ACC112 (cell line): ENCODE measurements at regions not wholly inside any gene's neighbourhood (a gene's known extent, or its start where the extent isn't known, plus 50 kb on each side); places are given as distances from the start of the nearest gene placed in this dataset.

ENCODE experiments used
- H2AFZ ChIP-seq: fragments of 200-600 bp; sonication (generic); one replicate; pipeline ENCODE4 v1.6.0; 2017; ENCODE audit warnings: antibody characterized with exemption, low read length; ENCODE audit not compliant: unreplicated experiment
- H3K27ac ChIP-seq: fragments of 200-600 bp; sonication (generic); 2 replicates; pipeline ENCODE4 v1.5.1; 2014; ENCODE audit warnings: low read depth, mild to moderate bottlenecking, antibody characterized with exemption, low read length, moderate library complexity
- H3K27me3 ChIP-seq: fragments of 200-600 bp; sonication (generic); 2 replicates; pipeline ENCODE4 v1.6.1; 2014; ENCODE audit warnings: mild to moderate bottlenecking, antibody characterized with exemption, low read length, moderate library complexity, mixed read lengths; ENCODE audit not compliant: insufficient read depth
- H3K36me3 ChIP-seq: fragments of 200-600 bp; sonication (generic); 2 replicates; pipeline ENCODE4 v1.6.1; 2016; ENCODE audit warnings: mild to moderate bottlenecking, antibody characterized with exemption, low read length, moderate library complexity, mixed read lengths; ENCODE audit not compliant: insufficient read depth
- H3K4me1 ChIP-seq: fragments of 200-600 bp; sonication (generic); one replicate; pipeline ENCODE4 v1.6.1; 2016; ENCODE audit warnings: low read length, mixed read lengths; ENCODE audit not compliant: insufficient read depth, unreplicated experiment, control insufficient read depth
- H3K4me3 ChIP-seq: fragments of 200-600 bp; sonication (generic); 2 replicates; pipeline ENCODE4 v1.5.1; 2014; ENCODE audit warnings: mild to moderate bottlenecking, low read depth, low read length
- H3K79me2 ChIP-seq: fragments of 200-600 bp; sonication (generic); one replicate; pipeline ENCODE4 v1.6.0; 2016; ENCODE audit warnings: low read length; ENCODE audit not compliant: control insufficient read depth, unreplicated experiment, insufficient read depth

GRCh38 chrX:34716302-34716701 lies 59.2 kb upstream of the TMEM47 start:
- Histone ChIP-seq H3K27me3 (no peaks in the 10 kb centered on the region), H3K79me2 (no peaks in the 10 kb centered on the region), H2AFZ (no peak overlapping the region), H3K36me3 (no peaks in the 10 kb centered on the region), H3K27ac (no peak overlapping the region), H3K4me3 (no peak overlapping the region), H3K4me1 (no peaks in the 10 kb centered on the region)

GRCh38 chrX:34734383-34734782 lies 77.3 kb upstream of the TMEM47 start:
- H3K27ac ChIP-seq, result no peak overlapping the region
- H2AFZ ChIP-seq, result no peak overlapping the region
- H3K79me2 ChIP-seq, result no peaks in the 10 kb centered on the region
- no peaks in the 10 kb centered on the region for H3K36me3 ChIP-seq
- no peaks in the 10 kb centered on the region for H3K27me3 ChIP-seq
- H3K4me3 ChIP-seq, result no peak overlapping the region
- H3K4me1 ChIP-seq, result no peaks in the 10 kb centered on the region

- H3K4me3 ChIP-seq, result no peak overlapping the region
- H3K27ac ChIP-seq, result no peak overlapping the region
- H3K79me2 ChIP-seq, result no peaks in the 10 kb centered on the region
- H3K36me3 ChIP-seq, result no peaks in the 10 kb centered on the region
- H3K4me1 ChIP-seq, result no peaks in the 10 kb centered on the region
- H3K27me3 ChIP-seq, result no peaks in the 10 kb centered on the region
- H2AFZ ChIP-seq, result no peak overlapping the region
Observed at GRCh38 chrX:34744521-34744920, 87.4 kb upstream of the TMEM47 start.

- no peak overlapping the region for H3K27ac ChIP-seq
- H3K79me2 ChIP-seq, result no peaks in the 10 kb centered on the region
- no peaks in the 10 kb centered on the region for H3K36me3 ChIP-seq
- no peaks in the 10 kb centered on the region for H3K4me1 ChIP-seq
- H3K4me3 ChIP-seq, result no peak overlapping the region
- no peaks in the 10 kb centered on the region for H3K27me3 ChIP-seq
- H2AFZ ChIP-seq, result no peak overlapping the region
Observed at GRCh38 chrX:34749896-34750295, 92.8 kb upstream of the TMEM47 start.

- no peaks in the 10 kb centered on the region for H3K4me1 ChIP-seq
- no peak overlapping the region for H3K4me3 ChIP-seq
- no peaks in the 10 kb centered on the region for H3K79me2 ChIP-seq
- H3K27me3 ChIP-seq, result no peaks in the 10 kb centered on the region
- H2AFZ ChIP-seq, result no peak overlapping the region
- no peak overlapping the region for H3K27ac ChIP-seq
- H3K36me3 ChIP-seq, result no peaks in the 10 kb centered on the region
Observed at GRCh38 chrX:34764852-34765361, 107.8 kb upstream of the TMEM47 start.

- Histone ChIP-seq H3K27ac (no peak overlapping the region), H2AFZ (no peak overlapping the region), H3K27me3 (no peaks in the 10 kb centered on the region), H3K4me1 (no peaks in the 10 kb centered on the region), H3K36me3 (no peaks in the 10 kb centered on the region), H3K79me2 (no peaks in the 10 kb centered on the region), H3K4me3 (no peak overlapping the region)
Observed at GRCh38 chrX:34768290-34768689, 111.2 kb upstream of the TMEM47 start.

- Histone ChIP-seq H3K36me3 (no peaks in the 10 kb centered on the region), H3K79me2 (no peaks in the 10 kb centered on the region), H3K4me3 (no peak overlapping the region), H2AFZ (no peak overlapping the region), H3K27ac (no peak overlapping the region), H3K27me3 (no peaks in the 10 kb centered on the region), H3K4me1 (no peaks in the 10 kb centered on the region)
Observed at GRCh38 chrX:34770511-34770910, 113.4 kb upstream of the TMEM47 start.

- Histone ChIP-seq H3K36me3 (no peaks in the 10 kb centered on the region), H2AFZ (peak overlapping the region; percentile 33), H3K4me1 (peaks cover 5% of the 10 kb centered on the region), H3K27me3 (no peaks in the 10 kb centered on the region), H3K27ac (peak overlapping the region; percentile 63), H3K79me2 (no peaks in the 10 kb centered on the region), H3K4me3 (0 out of 2 replicates have a peak overlapping the region, but pooled peaks have one; percentile 29)
Observed at GRCh38 chrX:34778916-34779315, 121.8 kb upstream of the TMEM47 start.

- Histone ChIP-seq H3K4me3 (no peak overlapping the region), H3K79me2 (no peaks in the 10 kb centered on the region), H3K27me3 (no peaks in the 10 kb centered on the region), H3K4me1 (no peaks in the 10 kb centered on the region), H3K36me3 (no peaks in the 10 kb centered on the region), H3K27ac (no peak overlapping the region), H2AFZ (no peak overlapping the region)
Observed at GRCh38 chrX:34790026-34790425, 132.9 kb upstream of the TMEM47 start.

- H3K27ac ChIP-seq, result no peak overlapping the region
- H3K27me3 ChIP-seq, result no peaks in the 10 kb centered on the region
- no peak overlapping the region for H2AFZ ChIP-seq
- no peaks in the 10 kb centered on the region for H3K79me2 ChIP-seq
- no peak overlapping the region for H3K4me3 ChIP-seq
- peaks cover 11% of the 10 kb centered on the region for H3K4me1 ChIP-seq
- no peaks in the 10 kb centered on the region for H3K36me3 ChIP-seq
Observed at GRCh38 chrX:34805951-34806350, 136.6 kb upstream of the FAM47B start.

GRCh38 chrX:34809096-34809495 lies 133.5 kb upstream of the FAM47B start:
- Histone ChIP-seq H3K27ac (no peak overlapping the region), H3K27me3 (no peaks in the 10 kb centered on the region), H2AFZ (no peak overlapping the region), H3K79me2 (no peaks in the 10 kb centered on the region), H3K36me3 (no peaks in the 10 kb centered on the region), H3K4me3 (no peak overlapping the region), H3K4me1 (peaks cover 13% of the 10 kb centered on the region)
